DMS114 treated with DMSO at 0.1 percent for 48 hours (cell line): ENCODE measurements at regions not wholly inside any gene's neighbourhood (a gene's known extent, or its start where the extent isn't known, plus 50 kb on each side); places are given as distances from the start of the nearest gene placed in this dataset.

Experiments
- DNase-seq: peaks from one replicate; lab custom pipeline; 2025; ENCODE audit not compliant: unreplicated experiment; lab: John Stamatoyannopoulos, UW

- no peak for DNase-seq
Observed at GRCh38 chr1:221067721-221068120, 188.5 kb downstream of the HLX start.

DNA sequence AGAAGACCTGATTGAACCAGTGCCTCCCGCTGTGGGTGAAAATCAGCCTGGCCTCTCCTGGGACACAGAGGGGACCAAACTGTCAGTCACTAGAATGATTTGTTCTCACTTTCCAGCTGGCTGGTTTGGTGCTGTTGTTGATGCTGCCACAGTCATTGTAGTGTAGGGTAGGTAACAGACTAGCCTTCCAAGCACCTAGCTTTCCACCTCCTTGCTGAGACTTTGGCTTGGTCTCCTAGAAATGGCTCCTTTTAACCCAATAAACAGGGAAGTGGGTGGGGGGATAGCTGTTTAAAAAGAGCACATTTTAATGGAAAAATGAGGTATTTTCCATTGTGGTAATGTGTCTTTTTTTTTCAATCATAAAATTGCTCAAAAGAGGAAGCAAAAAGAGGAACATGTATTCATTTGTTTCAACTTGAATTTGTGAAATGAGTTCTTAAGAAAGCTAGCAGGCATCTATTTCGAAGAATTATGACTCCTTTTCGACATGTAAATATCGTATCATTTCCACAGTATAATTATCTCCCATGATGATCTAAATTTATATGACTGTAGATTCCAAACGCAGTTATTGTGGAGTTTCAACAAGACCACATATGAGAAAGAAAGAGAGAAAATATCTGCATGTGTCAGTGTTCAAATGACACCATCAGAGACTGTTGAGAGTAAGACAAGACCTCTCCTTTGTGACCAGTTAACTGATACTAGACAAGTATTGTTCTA lies 190.1 kb downstream of the HLX start:
- no peak for DNase-seq

- no peak for DNase-seq
Observed at GRCh38 chr1:221069986-221070385, 190.7 kb downstream of the HLX start.

GRCh38 chr1:221071777-221072176 lies 192.5 kb downstream of the HLX start:
- no peak for DNase-seq

- no peak for DNase-seq
Observed at GRCh38 chr1:221072214-221072613, 193.0 kb downstream of the HLX start.

GRCh38 chr1:221074332-221074731 lies 195.1 kb downstream of the HLX start:
- no peak for DNase-seq

- no peak for DNase-seq
Observed at GRCh38 chr1:221075911-221076310, 196.7 kb downstream of the HLX start.

- DNase-seq, result no peak
Observed at GRCh38 chr1:221076391-221076811, 197.2 kb downstream of the HLX start.

GRCh38 chr1:221078260-221078965 lies 199.2 kb downstream of the HLX start:
- DNase-seq, result no peak

- no peak for DNase-seq
Observed at GRCh38 chr1:221083902-221084301, 204.7 kb downstream of the HLX start.

GRCh38 chr1:221084681-221085080 lies 205.4 kb downstream of the HLX start:
- DNase-seq, result no peak

- DNase-seq, result no peak
Observed at GRCh38 chr1:221085701-221086375, 206.6 kb downstream of the HLX start.

DNA sequence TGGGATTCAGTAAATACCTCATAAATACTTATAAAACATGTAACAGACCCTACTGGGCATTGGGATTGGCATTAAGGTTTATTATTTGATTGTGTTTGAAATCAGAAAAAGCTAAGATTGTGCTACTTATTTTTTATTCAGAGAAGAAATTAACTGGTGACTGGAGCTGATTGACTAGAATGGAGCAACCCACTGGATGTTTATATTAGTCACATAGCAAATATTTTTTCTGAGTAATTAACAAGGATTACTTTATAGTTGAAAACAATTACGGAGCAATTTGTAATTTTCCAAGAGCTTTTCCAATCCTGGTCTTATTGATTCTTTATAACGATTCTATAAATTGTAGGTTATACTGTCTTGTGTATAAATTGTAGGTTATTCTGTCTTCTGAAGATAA lies 208.7 kb downstream of the HLX start:
- no peak for DNase-seq

DNA sequence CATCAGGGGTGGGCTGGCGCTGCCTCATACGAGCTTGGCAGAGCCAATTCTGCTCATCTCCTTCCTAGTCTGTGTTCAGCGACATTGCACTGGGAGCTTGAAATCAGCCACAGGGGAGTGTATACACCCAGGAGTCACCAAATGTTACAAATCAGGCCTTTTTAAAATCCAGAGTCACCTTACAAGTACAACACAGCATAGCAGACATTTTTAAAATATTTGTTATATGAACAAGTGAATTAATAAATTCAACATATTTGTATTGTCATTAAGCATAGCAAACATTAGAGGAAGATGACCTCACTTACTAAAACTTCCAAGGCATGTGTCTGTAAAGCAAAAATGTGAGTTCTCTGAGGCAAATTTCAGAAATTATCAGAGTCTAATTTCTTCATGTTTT lies 210.0 kb downstream of the HLX start:
- no peak for DNase-seq

- DNase-seq, result no peak
Observed at GRCh38 chr1:221089803-221090202, 210.6 kb downstream of the HLX start.

DNA sequence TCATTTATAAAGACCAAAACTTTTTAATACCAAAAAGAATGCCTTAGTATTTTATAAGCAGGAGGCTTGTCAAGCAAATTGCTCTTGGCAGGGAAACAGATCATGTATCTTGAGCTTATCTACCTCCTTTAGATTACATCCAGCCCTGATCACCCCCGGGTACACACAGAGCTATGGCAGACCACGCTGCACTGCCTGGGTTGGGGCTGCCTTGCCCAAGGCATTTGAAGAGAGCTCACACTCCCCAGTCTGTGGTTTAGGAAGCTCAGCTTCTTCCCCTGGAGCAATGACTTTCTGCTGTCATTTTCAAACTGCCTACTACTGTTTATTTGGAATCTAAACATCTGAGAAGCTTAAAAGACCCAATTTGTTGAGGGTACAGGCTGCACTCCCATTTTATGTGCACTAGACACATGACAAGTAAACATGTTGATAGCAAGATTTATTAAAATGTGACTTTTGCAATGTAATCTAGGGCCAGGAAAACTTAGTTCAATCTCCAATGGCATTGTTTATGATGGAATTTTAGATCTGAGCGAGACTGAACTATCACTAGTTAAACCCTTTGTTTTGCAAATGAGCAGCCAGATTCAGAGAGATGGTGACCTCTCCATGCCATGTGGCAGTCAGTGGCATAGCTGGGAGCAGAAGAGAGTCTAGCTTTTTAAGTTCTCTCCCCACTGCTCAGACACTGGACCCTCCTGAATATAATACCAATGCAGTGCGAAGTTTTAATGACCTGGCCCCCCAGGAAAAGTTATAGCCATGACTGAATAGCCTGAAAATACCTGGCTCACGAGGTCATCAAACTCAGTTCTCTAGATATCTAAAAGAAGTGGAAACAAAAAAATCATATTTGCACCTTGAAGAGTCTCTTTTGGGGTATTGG lies 214.9 kb downstream of the HLX start:
- no peak for DNase-seq

GRCh38 chr1:221097479-221098281 lies 218.4 kb downstream of the HLX start:
- DNase-seq, result no peak

DNA sequence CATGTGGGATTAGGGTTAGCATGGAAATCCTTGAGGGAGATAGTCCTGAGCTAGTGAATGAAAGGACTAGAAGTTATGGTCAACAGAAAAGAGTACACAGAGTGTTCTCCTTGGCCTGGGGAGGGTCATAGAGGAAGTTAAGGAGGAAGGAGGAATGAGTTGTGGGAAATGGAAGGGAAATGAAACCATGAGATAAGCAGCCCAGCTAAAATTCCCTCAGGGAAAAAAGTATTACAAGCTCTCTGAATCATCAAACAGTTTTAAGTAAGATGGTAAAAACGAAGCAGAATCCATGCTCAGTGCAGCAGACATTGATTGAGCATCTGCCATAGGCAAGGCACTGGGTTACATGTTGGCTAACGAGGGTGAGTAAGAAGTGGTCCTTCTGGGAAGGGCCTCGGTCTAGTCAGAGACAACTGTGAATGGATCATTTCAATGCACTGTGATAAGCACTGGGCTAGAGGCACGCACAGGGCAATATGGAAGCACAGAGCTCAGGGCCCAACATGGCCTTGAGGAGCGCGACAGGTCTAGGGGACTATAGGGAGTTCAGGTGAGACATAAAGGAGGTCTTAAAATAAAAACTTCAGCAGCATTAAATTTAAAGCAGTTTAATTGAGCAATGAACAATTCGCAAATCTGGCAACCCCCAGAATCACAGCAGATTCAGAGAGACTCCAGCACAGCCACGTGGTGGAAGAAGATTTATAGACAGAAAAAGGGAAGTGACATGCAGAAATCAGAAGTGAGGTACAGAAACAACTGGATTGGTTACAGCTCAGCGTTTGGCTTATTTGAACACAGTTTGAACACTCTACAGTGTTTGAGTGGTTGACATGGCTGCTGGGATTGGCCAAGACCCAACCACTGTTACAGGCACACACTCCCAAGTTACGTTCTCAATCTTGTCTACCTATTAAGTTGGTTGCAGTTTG lies 219.5 kb downstream of the HLX start:
- no peak for DNase-seq
